Tibial nerve (tissue), 4 donors: ENCODE measurements at regions not wholly inside any gene's neighbourhood (a gene's known extent, or its start where the extent isn't known, plus 50 kb on each side); places are given as distances from the start of the nearest gene placed in this dataset.
A peak's percentile ranks its signal among the peaks of the same experiment; 100 is the strongest.

Experiments used
- DNase-seq, 2 donors: peaks; one replicate each; pipeline ENCODE4 v3.0.0-alpha.2; 2019; ENCODE audit warnings: low spot score in 2 of 2
- H3K27ac ChIP-seq, 4 donors: fragments of 200-600 bp; sonication (generic) in 3 of 4; one replicate each; pipeline ENCODE4 v1.5.1; 2017 to 2019; ENCODE audit warnings: mild to moderate bottlenecking in 1 of 4
- H3K27me3 ChIP-seq, 2 donors: fragments of 200-600 bp; sonication (generic) in 1 of 2; one replicate each; pipeline versions ENCODE4 v1.5.1 to v1.6.0; 2017 to 2019
- H3K36me3 ChIP-seq, 3 donors: fragments of 200-600 bp; sonication (generic); one replicate each; pipeline ENCODE4 v1.5.1; 2018 to 2019
- H3K4me1 ChIP-seq, 4 donors: fragments of 200-600 bp; sonication (generic) in 3 of 4; one replicate each; pipeline ENCODE4 v1.5.1; 2017 to 2019
- H3K4me3 ChIP-seq, 4 donors: fragments of 200-600 bp; sonication (generic) in 3 of 4; one replicate each; pipeline ENCODE4 v1.5.1; 2017 to 2019; ENCODE audit warnings: mild to moderate bottlenecking in 1 of 4, moderate library complexity in 1 of 4
- H3K9me3 ChIP-seq, 4 donors: fragments of 200-600 bp; sonication (generic) in 3 of 4; one replicate each; pipeline ENCODE4 v1.5.1; 2017 to 2019
- EP300 ChIP-seq, 2 donors: sonication (generic); formaldehyde crosslinking; IDR thresholded peaks; one replicate each; pipeline ENCODE4 v1.6.1; 2017; ENCODE audit warnings: antibody characterized with exemption in 2 of 2, mild to moderate bottlenecking in 1 of 2
- POLR2A ChIP-seq, 2 donors: fragments of 450-650 bp; IDR thresholded peaks; one replicate each; pipeline ENCODE4 v1.6.1; 2017; ENCODE audit warnings: antibody characterized with exemption in 2 of 2, mild to moderate bottlenecking in 2 of 2, moderate library complexity in 2 of 2
- WGBS, 2 donors: methylation state at CpG; one replicate each; pipeline ENCODE4 v1.1.5; 2018; 5-methylcytosine and 5-hydroxymethylcytosine counted together
- TF ChIP-seq, protein P1 (sequence below), 5 experiments: fragments of 200-600 bp in 3 of 5; fragments of 450-650 bp in 2 of 5; sonication (generic) in 3 of 5; IDR thresholded peaks; one replicate each; pipeline ENCODE4 v1.5.1; 2016 to 2019; ENCODE audit warnings: antibody characterized with exemption in 5 of 5, mild to moderate bottlenecking in 3 of 5, moderate library complexity in 2 of 5

DNA sequence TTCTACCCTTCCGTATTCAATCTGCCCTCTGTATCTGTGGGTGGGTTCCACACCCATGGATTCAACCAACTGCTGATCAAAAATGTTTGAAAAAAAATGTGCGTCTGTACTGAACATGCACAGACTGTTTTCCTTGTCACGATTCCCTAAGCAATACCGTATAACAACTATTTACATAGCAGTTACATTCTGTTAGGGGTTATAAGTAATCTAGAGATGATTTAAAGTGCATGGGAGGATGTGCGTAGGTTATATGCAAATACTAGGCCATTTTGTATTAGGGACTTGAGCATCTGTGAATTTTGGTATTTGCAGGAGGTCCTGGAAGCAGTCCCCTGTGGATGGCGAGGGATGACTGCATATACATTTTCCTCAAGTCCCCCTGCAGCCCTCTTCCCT, 486.9 kb downstream of the PREX1 start:
- no peak for DNase-seq
- no peak for TF ChIP-seq POLR2A (IDR thresholded peaks at IDR 0.05)
- TF ChIP-seq, protein P1, sequence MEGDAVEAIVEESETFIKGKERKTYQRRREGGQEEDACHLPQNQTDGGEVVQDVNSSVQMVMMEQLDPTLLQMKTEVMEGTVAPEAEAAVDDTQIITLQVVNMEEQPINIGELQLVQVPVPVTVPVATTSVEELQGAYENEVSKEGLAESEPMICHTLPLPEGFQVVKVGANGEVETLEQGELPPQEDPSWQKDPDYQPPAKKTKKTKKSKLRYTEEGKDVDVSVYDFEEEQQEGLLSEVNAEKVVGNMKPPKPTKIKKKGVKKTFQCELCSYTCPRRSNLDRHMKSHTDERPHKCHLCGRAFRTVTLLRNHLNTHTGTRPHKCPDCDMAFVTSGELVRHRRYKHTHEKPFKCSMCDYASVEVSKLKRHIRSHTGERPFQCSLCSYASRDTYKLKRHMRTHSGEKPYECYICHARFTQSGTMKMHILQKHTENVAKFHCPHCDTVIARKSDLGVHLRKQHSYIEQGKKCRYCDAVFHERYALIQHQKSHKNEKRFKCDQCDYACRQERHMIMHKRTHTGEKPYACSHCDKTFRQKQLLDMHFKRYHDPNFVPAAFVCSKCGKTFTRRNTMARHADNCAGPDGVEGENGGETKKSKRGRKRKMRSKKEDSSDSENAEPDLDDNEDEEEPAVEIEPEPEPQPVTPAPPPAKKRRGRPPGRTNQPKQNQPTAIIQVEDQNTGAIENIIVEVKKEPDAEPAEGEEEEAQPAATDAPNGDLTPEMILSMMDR (IDR thresholded peaks at IDR 0.05) = no peak
- no peak for TF ChIP-seq EP300 (IDR thresholded peaks at IDR 0.05)
- WGBS, 2 donors = 77% methylated on average over 6 of the region's 6 CpGs
- Histone ChIP-seq H3K27ac (no peak overlapping the region), H3K36me3 (no peaks in the 10 kb centered on the region), H3K9me3 (no peaks in the 10 kb centered on the region), H3K27me3 (peaks cover 0 to 9% of the 10 kb centered on the region in 2 donors), H3K4me1 (no peaks in the 10 kb centered on the region), H3K4me3 (no peak overlapping the region)

DNA sequence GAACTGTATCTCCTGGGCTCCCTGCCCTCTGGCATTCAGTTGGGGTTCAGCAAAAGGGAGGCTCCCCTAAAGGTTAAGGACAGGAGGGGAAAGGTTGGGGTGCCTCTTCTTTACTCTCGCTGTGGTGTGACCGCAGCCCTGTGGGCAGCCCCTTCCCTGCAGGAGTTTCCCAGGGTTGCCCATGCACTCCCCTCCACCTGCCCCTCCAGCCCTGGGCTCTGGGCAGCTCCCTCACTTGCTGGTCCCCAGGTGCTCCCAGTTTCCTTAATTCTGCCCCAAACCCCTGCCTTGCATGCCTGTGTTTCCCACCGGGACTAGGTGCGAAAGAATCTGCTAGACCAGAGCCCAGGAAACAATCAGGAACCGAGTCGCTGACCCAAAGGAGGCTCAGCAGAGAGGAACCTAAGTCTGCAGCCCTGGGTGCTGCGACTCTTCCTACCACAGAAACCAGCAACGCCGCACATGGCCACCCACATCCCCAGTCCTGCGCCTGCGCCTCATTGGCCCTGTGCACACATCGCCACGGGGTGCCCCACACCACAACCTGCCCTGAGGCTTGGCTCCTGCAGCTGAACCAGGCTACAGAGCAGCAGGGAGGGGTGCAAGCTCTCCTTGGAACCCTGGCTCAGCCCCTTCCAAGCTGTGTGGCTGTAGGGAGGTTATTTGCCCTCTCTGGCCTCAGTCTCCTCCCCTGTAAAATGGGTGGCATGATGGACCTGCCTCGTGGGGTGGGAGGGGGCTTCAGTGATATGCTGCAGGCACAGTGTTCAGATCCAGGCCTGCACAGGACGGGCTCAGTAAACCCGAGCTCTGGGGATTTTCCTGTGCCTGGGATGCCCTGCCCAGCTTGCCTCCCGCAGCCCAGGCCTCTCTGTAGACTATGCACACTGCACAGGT, 487.6 kb downstream of the PREX1 start:
- no peaks in the 10 kb centered on the region for H3K4me1 ChIP-seq
- no peak for DNase-seq
- H3K27ac ChIP-seq = no peak overlapping the region
- H3K36me3 ChIP-seq = no peaks in the 10 kb centered on the region
- peaks cover 0 to 9% of the 10 kb centered on the region in 2 donors for H3K27me3 ChIP-seq
- no peak overlapping the region for H3K4me3 ChIP-seq
- WGBS, 2 donors = 80 to 88% methylated on average over 16 to 17 of the region's 17 CpGs
- TF ChIP-seq, protein P1 (IDR thresholded peaks at IDR 0.05) = no peak
- TF ChIP-seq POLR2A (IDR thresholded peaks at IDR 0.05) = no peak
- TF ChIP-seq EP300 (IDR thresholded peaks at IDR 0.05) = no peak
- H3K9me3 ChIP-seq = no peaks in the 10 kb centered on the region

DNA sequence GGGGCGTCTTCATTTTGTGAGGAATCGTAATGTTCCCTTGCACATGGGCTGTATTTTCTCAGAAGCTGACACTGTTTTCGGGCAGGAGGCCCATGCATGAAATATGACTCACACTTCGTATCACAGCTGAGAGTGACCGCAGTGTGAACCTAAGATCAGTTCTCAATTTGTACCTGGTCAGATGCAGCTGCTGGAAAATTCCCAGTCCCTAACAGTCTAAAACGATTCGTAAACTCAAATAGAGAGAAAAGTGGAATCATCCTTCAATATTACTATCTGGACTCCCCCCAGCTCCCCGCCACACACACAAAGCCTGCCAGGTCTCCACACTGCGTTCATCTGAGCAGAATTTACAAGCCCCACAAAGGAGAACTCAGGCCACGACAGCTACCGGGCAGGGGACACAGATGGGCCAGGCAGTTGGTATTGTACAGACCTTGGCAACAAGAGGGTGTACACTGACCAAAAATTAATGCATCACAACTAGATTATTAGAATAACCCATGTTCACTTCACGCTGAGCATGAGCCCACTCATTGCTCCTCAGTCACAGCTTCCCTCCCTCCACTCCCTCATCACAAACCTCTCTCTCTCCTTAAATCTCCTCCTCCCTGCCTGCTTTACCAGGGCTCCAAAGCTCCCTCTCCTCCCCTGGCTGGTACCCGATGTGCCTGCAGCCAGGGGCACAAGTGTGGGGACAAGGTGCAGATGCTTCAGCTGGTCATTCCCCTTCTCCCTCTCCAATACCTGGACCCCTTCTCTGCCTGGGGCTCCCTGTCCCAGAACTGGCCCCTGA, 488.4 kb downstream of the PREX1 start:
- no peak overlapping the region for H3K27ac ChIP-seq
- TF ChIP-seq, protein P1 (IDR thresholded peaks at IDR 0.05) = no peak
- no peak for TF ChIP-seq POLR2A (IDR thresholded peaks at IDR 0.05)
- no peak for TF ChIP-seq EP300 (IDR thresholded peaks at IDR 0.05)
- DNase-seq = peak in 1 of 2 donors; percentile 12
- H3K36me3 ChIP-seq = no peaks in the 10 kb centered on the region
- peaks cover 0 to 9% of the 10 kb centered on the region in 2 donors for H3K27me3 ChIP-seq
- H3K4me3 ChIP-seq = no peak overlapping the region
- H3K9me3 ChIP-seq = no peaks in the 10 kb centered on the region
- H3K4me1 ChIP-seq = no peaks in the 10 kb centered on the region
- 61 to 63% methylated on average over 13 of the region's 13 CpGs for WGBS, 2 donors

DNA sequence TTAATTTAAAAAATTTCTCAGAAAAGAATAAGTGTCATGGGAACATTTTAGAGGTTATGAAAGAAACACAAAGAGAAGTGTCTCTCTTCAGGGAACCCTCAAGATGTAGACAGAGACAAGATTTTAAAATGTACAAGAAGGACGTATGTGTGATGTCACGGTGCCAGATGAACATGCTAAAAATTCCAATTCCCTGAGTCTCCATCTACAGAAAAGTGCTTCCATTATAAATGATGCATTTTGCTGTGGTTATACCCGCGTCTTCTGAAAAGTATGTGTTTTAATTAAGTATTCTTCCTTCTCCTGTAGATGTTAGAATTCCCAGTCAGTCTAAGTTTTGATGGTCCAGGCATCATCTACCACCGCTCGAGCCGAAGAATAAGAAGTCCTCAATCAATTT, 489.1 kb downstream of the PREX1 start:
- Histone ChIP-seq H3K4me3 (no peak overlapping the region), H3K4me1 (no peaks in the 10 kb centered on the region), H3K27me3 (peaks cover 0 to 9% of the 10 kb centered on the region in 2 donors), H3K27ac (no peak overlapping the region), H3K9me3 (no peaks in the 10 kb centered on the region), H3K36me3 (no peaks in the 10 kb centered on the region)
- DNase-seq = no peak
- 70 to 72% methylated on average over 7 of the region's 7 CpGs for whole genome bisulfite sequencing, 2 donors
- TF ChIP-seq, protein P1 (IDR thresholded peaks at IDR 0.05) = no peak

DNA sequence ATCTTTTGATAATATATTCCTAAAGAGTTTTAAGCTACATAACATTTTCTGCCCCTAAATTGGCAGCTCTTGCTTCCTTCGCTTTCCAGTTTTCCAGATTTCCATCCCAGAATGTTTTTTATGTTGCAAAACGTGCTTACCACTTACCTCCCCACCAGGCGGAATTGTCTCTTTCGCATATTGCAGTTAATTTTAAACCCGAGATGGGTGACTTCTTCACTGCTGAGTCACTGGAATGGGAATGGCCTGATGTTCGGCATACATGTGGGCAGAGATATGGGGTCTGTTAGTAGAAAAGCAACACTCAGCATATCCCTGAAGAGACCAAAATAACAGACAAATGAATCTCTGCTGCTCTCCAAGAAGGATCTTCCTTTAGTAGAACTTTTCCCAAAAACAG, 491.2 kb downstream of the PREX1 start:
- no peak for DNase-seq
- Histone ChIP-seq H3K4me3 (no peak overlapping the region), H3K27me3 (no peaks in the 10 kb centered on the region), H3K27ac (no peak overlapping the region), H3K9me3 (no peaks in the 10 kb centered on the region), H3K36me3 (no peaks in the 10 kb centered on the region), H3K4me1 (no peaks in the 10 kb centered on the region)
- WGBS, 2 donors = 89% methylated on average over 6 of the region's 6 CpGs
- TF ChIP-seq, protein P1 (IDR thresholded peaks at IDR 0.05) = no peak
- TF ChIP-seq POLR2A (IDR thresholded peaks at IDR 0.05) (no peak), EP300 (IDR thresholded peaks at IDR 0.05) (no peak)
